Karpas-422 (cell line): ENCODE measurements at regions not wholly inside any gene's neighbourhood (a gene's known extent, or its start where the extent isn't known, plus 50 kb on each side); places are given as distances from the start of the nearest gene placed in this dataset.

Experiments used
- DNase-seq: peaks from one replicate; pipeline ENCODE4 v3.0.0-alpha.2; 2015
- H2AFZ ChIP-seq: fragments of 200-600 bp; sonication (generic); 2 replicates; pipeline ENCODE4 v1.6.1; 2014; ENCODE audit warnings: antibody characterized with exemption, low read length, mixed read lengths
- H3K27ac ChIP-seq: fragments of 200-600 bp; sonication (generic); 2 replicates; pipeline ENCODE4 v1.5.1; 2014; ENCODE audit warnings: mild to moderate bottlenecking, low read length, moderate library complexity
- H3K27me3 ChIP-seq: fragments of 200-600 bp; sonication (generic); 2 replicates; pipeline ENCODE4 v1.6.1; 2014; ENCODE audit warnings: low read length, mixed read lengths
- H3K36me3 ChIP-seq: fragments of 200-600 bp; sonication (generic); 2 replicates; pipeline ENCODE4 v1.6.1; 2014; ENCODE audit warnings: low read length, mixed read lengths; ENCODE audit not compliant: insufficient read depth
- H3K4me1 ChIP-seq: fragments of 200-600 bp; sonication (generic); 2 replicates; pipeline ENCODE4 v1.6.1; 2014; ENCODE audit warnings: mild to moderate bottlenecking, low read length, mixed read lengths
- H3K4me2 ChIP-seq: fragments of 200-600 bp; sonication (generic); 2 replicates; pipeline ENCODE4 v1.6.1; 2014; ENCODE audit warnings: low read length, low read depth, mild to moderate bottlenecking; ENCODE audit not compliant: poor library complexity, severe bottlenecking
- H3K4me3 ChIP-seq: fragments of 200-600 bp; sonication (generic); 2 replicates; pipeline ENCODE4 v1.5.1; 2014; ENCODE audit warnings: mild to moderate bottlenecking, antibody characterized with exemption, low read length, mixed read lengths
- H3K79me2 ChIP-seq: fragments of 200-600 bp; sonication (generic); 2 replicates; pipeline ENCODE4 v1.6.1; 2014; ENCODE audit warnings: mild to moderate bottlenecking, low read length, mixed read lengths
- H3K9ac ChIP-seq: fragments of 200-600 bp; sonication (generic); 2 replicates; pipeline ENCODE4 v1.6.0; 2014; ENCODE audit warnings: low read length
- H3K9me2 ChIP-seq: fragments of 200-600 bp; sonication (generic), shearing (Covaris generic); replicated peaks from 2 replicates; pipeline ENCODE4 v1.6.0; 2014; ENCODE audit warnings: mild to moderate bottlenecking, low read length, moderate library complexity; ENCODE audit not compliant: insufficient read depth
- H3K9me3 ChIP-seq: fragments of 300-700, 200-600 bp; sonication (generic); 2 replicates; pipeline ENCODE4 v1.6.1; 2014; ENCODE audit warnings: low read length, mixed read lengths
- H4K20me1 ChIP-seq: fragments of 200-600 bp; sonication (generic); 2 replicates; pipeline ENCODE4 v1.6.1; 2014; ENCODE audit warnings: mild to moderate bottlenecking, antibody characterized with exemption, low read length, low read depth; ENCODE audit not compliant: insufficient read depth

GRCh38 chr1:187629075-187629474 lies 800.3 kb downstream of the PLA2G4A start:
- Histone ChIP-seq H3K9ac (no peak overlapping the region), H3K9me3 (peaks cover 24% of the 10 kb centered on the region), H3K4me1 (no peaks in the 10 kb centered on the region), H4K20me1 (no peaks in the 10 kb centered on the region), H3K36me3 (no peaks in the 10 kb centered on the region), H2AFZ (no peak overlapping the region), H3K4me2 (no peak overlapping the region), H3K4me3 (no peak overlapping the region), H3K27me3 (no peaks in the 10 kb centered on the region), H3K9me2 (no peaks in the 10 kb centered on the region), H3K27ac (no peak overlapping the region), H3K79me2 (no peaks in the 10 kb centered on the region)
- DNase-seq, result no peak

GRCh38 chr1:187630653-187631380 lies 802.1 kb downstream of the PLA2G4A start:
- Histone ChIP-seq H3K27me3 (no peaks in the 10 kb centered on the region), H3K36me3 (no peaks in the 10 kb centered on the region), H4K20me1 (no peaks in the 10 kb centered on the region), H3K4me2 (no peak overlapping the region), H3K79me2 (no peaks in the 10 kb centered on the region), H3K27ac (no peak overlapping the region), H3K9me2 (no peaks in the 10 kb centered on the region), H3K9me3 (peaks cover 21% of the 10 kb centered on the region), H3K9ac (no peak overlapping the region), H2AFZ (no peak overlapping the region), H3K4me3 (no peak overlapping the region), H3K4me1 (peaks cover 8% of the 10 kb centered on the region)
- no peak for DNase-seq

- Histone ChIP-seq H3K36me3 (no peaks in the 10 kb centered on the region), H3K79me2 (no peaks in the 10 kb centered on the region), H3K27me3 (no peaks in the 10 kb centered on the region), H3K4me1 (peaks cover 8% of the 10 kb centered on the region), H3K9me2 (no peaks in the 10 kb centered on the region), H3K4me3 (no peak overlapping the region), H4K20me1 (no peaks in the 10 kb centered on the region), H3K9me3 (peaks cover 21% of the 10 kb centered on the region), H3K4me2 (no peak overlapping the region), H3K9ac (no peak overlapping the region), H2AFZ (no peak overlapping the region), H3K27ac (no peak overlapping the region)
- DNase-seq, result no peak
Observed at GRCh38 chr1:187631381-187631675, 802.6 kb downstream of the PLA2G4A start.

GRCh38 chr1:187631984-187632383 lies 803.2 kb downstream of the PLA2G4A start:
- peaks cover 21% of the 10 kb centered on the region for H3K9me3 ChIP-seq
- no peaks in the 10 kb centered on the region for H3K79me2 ChIP-seq
- DNase-seq, result no peak
- H3K4me2 ChIP-seq, result no peak overlapping the region
- H3K27ac ChIP-seq, result no peak overlapping the region
- H3K9ac ChIP-seq, result no peak overlapping the region
- no peaks in the 10 kb centered on the region for H3K36me3 ChIP-seq
- H3K4me3 ChIP-seq, result no peak overlapping the region
- H2AFZ ChIP-seq, result no peak overlapping the region
- H4K20me1 ChIP-seq, result no peaks in the 10 kb centered on the region
- no peaks in the 10 kb centered on the region for H3K27me3 ChIP-seq
- H3K4me1 ChIP-seq, result peaks cover 8% of the 10 kb centered on the region
- H3K9me2 ChIP-seq, result no peaks in the 10 kb centered on the region

GRCh38 chr1:187634940-187635339 lies 806.2 kb downstream of the PLA2G4A start:
- Histone ChIP-seq H4K20me1 (no peaks in the 10 kb centered on the region), H3K4me2 (no peak overlapping the region), H2AFZ (peak overlapping the region; percentile 53; the same call in 1 of the 2 replicates), H3K79me2 (no peaks in the 10 kb centered on the region), H3K9me3 (peaks cover 18% of the 10 kb centered on the region), H3K27ac (no peak overlapping the region), H3K9ac (no peak overlapping the region), H3K27me3 (no peaks in the 10 kb centered on the region), H3K4me3 (no peak overlapping the region; the same call in 1 of the 2 replicates), H3K36me3 (no peaks in the 10 kb centered on the region), H3K4me1 (peaks cover 8% of the 10 kb centered on the region), H3K9me2 (no peaks in the 10 kb centered on the region)
- no peak for DNase-seq

- Histone ChIP-seq H3K27me3 (no peaks in the 10 kb centered on the region), H3K4me3 (no peak overlapping the region), H4K20me1 (no peaks in the 10 kb centered on the region), H2AFZ (no peak overlapping the region), H3K79me2 (no peaks in the 10 kb centered on the region), H3K4me2 (no peak overlapping the region), H3K9ac (no peak overlapping the region), H3K9me2 (no peaks in the 10 kb centered on the region), H3K27ac (no peak overlapping the region), H3K9me3 (no peaks in the 10 kb centered on the region), H3K4me1 (peaks cover 8% of the 10 kb centered on the region), H3K36me3 (no peaks in the 10 kb centered on the region)
- DNase-seq, result no peak
Observed at GRCh38 chr1:187638733-187639434, 810.1 kb downstream of the PLA2G4A start.

GRCh38 chr1:187641015-187641414 lies 812.3 kb downstream of the PLA2G4A start:
- H3K9me3 ChIP-seq, result no peaks in the 10 kb centered on the region
- H3K27me3 ChIP-seq, result no peaks in the 10 kb centered on the region
- DNase-seq, result no peak
- H3K36me3 ChIP-seq, result no peaks in the 10 kb centered on the region
- no peak overlapping the region for H3K9ac ChIP-seq
- H3K4me3 ChIP-seq, result no peak overlapping the region
- H3K27ac ChIP-seq, result no peak overlapping the region
- 0 out of 2 replicates have a peak overlapping the region, but pooled peaks have one; percentile 24 for H2AFZ ChIP-seq
- no peaks in the 10 kb centered on the region for H3K4me1 ChIP-seq
- H3K79me2 ChIP-seq, result no peaks in the 10 kb centered on the region
- H3K9me2 ChIP-seq, result no peaks in the 10 kb centered on the region
- no peak overlapping the region for H3K4me2 ChIP-seq
- H4K20me1 ChIP-seq, result no peaks in the 10 kb centered on the region

GRCh38 chr1:187641463-187641862 lies 812.7 kb downstream of the PLA2G4A start:
- no peak overlapping the region for H3K4me2 ChIP-seq
- no peak overlapping the region for H3K27ac ChIP-seq
- no peak for DNase-seq

More at GRCh38 chr1:187641463-187641862, 812.7 kb downstream of the PLA2G4A start:
- H3K4me3 ChIP-seq, result no peak overlapping the region
- no peaks in the 10 kb centered on the region for H4K20me1 ChIP-seq
- no peaks in the 10 kb centered on the region for H3K9me2 ChIP-seq
- no peak overlapping the region for H3K9ac ChIP-seq
- H3K27me3 ChIP-seq, result no peaks in the 10 kb centered on the region
- H3K36me3 ChIP-seq, result no peaks in the 10 kb centered on the region
- H2AFZ ChIP-seq, result 0 out of 2 replicates have a peak overlapping the region, but pooled peaks have one; percentile 24
- no peaks in the 10 kb centered on the region for H3K79me2 ChIP-seq
- H3K4me1 ChIP-seq, result no peaks in the 10 kb centered on the region
- no peaks in the 10 kb centered on the region for H3K9me3 ChIP-seq
